Endodermal cell (in vitro differentiated cells): ENCODE measurements at regions not wholly inside any gene's neighbourhood (a gene's known extent, or its start where the extent isn't known, plus 50 kb on each side); places are given as distances from the start of the nearest gene placed in this dataset.

Source experiments
- DNase-seq: peaks from one replicate; pipeline ENCODE4 v3.0.0-alpha.2; 2017
- H3K27ac ChIP-seq: 2 replicates; pipeline ENCODE4 v1.5.1; 2013; ENCODE audit warnings: mild to moderate bottlenecking, low read depth, low read length, moderate library complexity
- H3K27me3 ChIP-seq: 2 replicates; pipeline ENCODE4 v1.6.1; 2013; ENCODE audit warnings: mild to moderate bottlenecking, low read length, moderate library complexity; ENCODE audit not compliant: insufficient read depth, control insufficient read depth, poor library complexity, severe bottlenecking
- H3K36me3 ChIP-seq: 2 replicates; pipeline ENCODE4 v1.7.0; 2013; ENCODE audit warnings: mild to moderate bottlenecking, low read length, moderate library complexity; ENCODE audit not compliant: control insufficient read depth, insufficient read depth
- H3K4me1 ChIP-seq: one replicate; pipeline ENCODE4 v1.7.0; 2013; ENCODE audit warnings: low read length; ENCODE audit not compliant: control insufficient read depth, insufficient read depth
- H3K4me3 ChIP-seq: 2 replicates; pipeline ENCODE4 v1.5.1; 2013; ENCODE audit warnings: mild to moderate bottlenecking, low read length, moderate library complexity
- H3K9ac ChIP-seq: 2 replicates; pipeline ENCODE4 v1.6.1; 2013; ENCODE audit warnings: mild to moderate bottlenecking, low read length, moderate library complexity; ENCODE audit not compliant: poor library complexity, severe bottlenecking; ENCODE audit errors: extremely low read depth
- H3K9me3 ChIP-seq: 2 replicates; pipeline ENCODE4 v1.6.1; 2013; ENCODE audit warnings: mild to moderate bottlenecking, low read length, moderate library complexity; ENCODE audit not compliant: control insufficient read depth
- H3K27ac Mint-ChIP-seq: 2 replicates; pipeline ENCODE4 v1.8.0; 2020; ENCODE audit warnings: mixed read lengths
- H3K27me3 Mint-ChIP-seq: 2 replicates; pipeline ENCODE4 v1.8.0; 2021; ENCODE audit warnings: mild to moderate bottlenecking, mixed read lengths; ENCODE audit not compliant: insufficient read depth
- H3K36me3 Mint-ChIP-seq: 2 replicates; pipeline ENCODE4 v1.8.0; 2020; ENCODE audit warnings: low read depth, mixed read lengths
- H3K4me1 Mint-ChIP-seq: 2 replicates; pipeline ENCODE4 v1.8.0; 2020; ENCODE audit warnings: mixed read lengths
- H3K4me3 Mint-ChIP-seq: 2 replicates; pipeline ENCODE4 v1.8.0; 2020; ENCODE audit warnings: mild to moderate bottlenecking, moderate library complexity, mixed read lengths
- H3K9me3 Mint-ChIP-seq: 2 replicates; pipeline ENCODE4 v1.8.0; 2020; ENCODE audit warnings: mild to moderate bottlenecking, mixed read lengths
- CTCF ChIP-seq: fragments of 200-600 bp; sonication (generic); conservative IDR thresholded peaks from 2 replicates; pipeline ENCODE4 v1.5.0; 2021; ENCODE audit warnings: antibody characterized with exemption, mild to moderate bottlenecking
- WGBS, 2 experiments: methylation state at CpG; one replicate each; pipeline versions ENCODE4 v1.1.5 to v1.1.7; 2013; ENCODE audit warnings: missing lambda C conversion rate in 2 of 2, mixed read lengths in 1 of 2; ENCODE audit not compliant: insufficient coverage in 1 of 2, insufficient read length in 1 of 2; 5-methylcytosine and 5-hydroxymethylcytosine counted together

GRCh38 chr10:78372806-78373205, 339.1 kb downstream of the RPS24 start:
- H3K27me3 ChIP-seq = no peaks in the 10 kb centered on the region
- no peak for DNase-seq
- no peaks in the 10 kb centered on the region for H3K36me3 ChIP-seq
- no peaks in the 10 kb centered on the region for H3K9me3 Mint-ChIP-seq
- WGBS, 2 experiments = 89 to 95% methylated on average over 5 to 6 of the region's 6 CpGs
- TF ChIP-seq CTCF = no peak
- peaks cover 12% of the 10 kb centered on the region for H3K4me1 ChIP-seq
- no peak overlapping the region for H3K4me3 ChIP-seq
- no peak overlapping the region for H3K9ac ChIP-seq
- H3K27ac ChIP-seq = no peak overlapping the region
- peaks cover 10% of the 10 kb centered on the region for H3K27me3 Mint-ChIP-seq
- H3K9me3 ChIP-seq = no peaks in the 10 kb centered on the region
- H3K36me3 Mint-ChIP-seq = no peaks in the 10 kb centered on the region
- peaks cover 24% of the 10 kb centered on the region for H3K4me1 Mint-ChIP-seq
- no peak overlapping the region for H3K27ac Mint-ChIP-seq
- H3K4me3 Mint-ChIP-seq = no peak overlapping the region

GRCh38 chr10:78374331-78375028, 340.8 kb downstream of the RPS24 start:
- WGBS, 2 experiments = 90 to 95% methylated on average over 4 to 9 of the region's 9 CpGs
- no peak overlapping the region for H3K27ac ChIP-seq
- Mint-ChIP-seq H3K36me3 (no peaks in the 10 kb centered on the region), H3K4me1 (peaks cover 31% of the 10 kb centered on the region), H3K27ac (no peak overlapping the region), H3K9me3 (peaks cover 10% of the 10 kb centered on the region), H3K27me3 (peaks cover 13% of the 10 kb centered on the region), H3K4me3 (no peak overlapping the region)
- no peak overlapping the region for H3K9ac ChIP-seq
- H3K27me3 ChIP-seq = no peaks in the 10 kb centered on the region
- no peaks in the 10 kb centered on the region for H3K36me3 ChIP-seq
- no peak overlapping the region for H3K4me3 ChIP-seq
- DNase-seq = no peak
- peaks cover 13% of the 10 kb centered on the region for H3K9me3 ChIP-seq
- peaks cover 14% of the 10 kb centered on the region for H3K4me1 ChIP-seq
- TF ChIP-seq CTCF = no peak

GRCh38 chr10:78375854-78376785, 342.5 kb downstream of the RPS24 start:
- Histone ChIP-seq H3K4me1 (peaks cover 14% of the 10 kb centered on the region), H3K27ac (no peak overlapping the region), H3K9ac (no peak overlapping the region), H3K27me3 (no peaks in the 10 kb centered on the region), H3K9me3 (peaks cover 17% of the 10 kb centered on the region), H3K36me3 (no peaks in the 10 kb centered on the region), H3K4me3 (no peak overlapping the region)
- Mint-ChIP-seq H3K36me3 (no peaks in the 10 kb centered on the region), H3K27ac (no peak overlapping the region), H3K4me3 (no peak overlapping the region), H3K27me3 (peaks cover 20% of the 10 kb centered on the region), H3K4me1 (peaks cover 29% of the 10 kb centered on the region), H3K9me3 (peaks cover 13% of the 10 kb centered on the region)
- no peak for DNase-seq
- no peak for TF ChIP-seq CTCF
- 85 to 91% methylated on average over 12 to 17 of the region's 17 CpGs for WGBS, 2 experiments
